GM12892 (cell line): ENCODE measurements at regions not wholly inside any gene's neighbourhood (a gene's known extent, or its start where the extent isn't known, plus 50 kb on each side); places are given as distances from the start of the nearest gene placed in this dataset.

Experiments
- POLR2A ChIP-seq: IDR thresholded peaks from 2 replicates; pipeline ENCODE4 v1.6.1; 2011; ENCODE audit warnings: low read depth, low read length, control low read depth
- TAF1 ChIP-seq: IDR thresholded peaks from 2 replicates; pipeline ENCODE4 v1.6.1; 2011; ENCODE audit warnings: low read depth, mild to moderate bottlenecking, control low read depth, low read length, borderline replicate concordance

GRCh38 chr12:105716621-105717020 is 386.1 kb downstream of the C12orf75 start:
- no peak for TF ChIP-seq TAF1
- no peak for TF ChIP-seq POLR2A
